ENCODE measurements at regions not wholly inside any gene's neighbourhood (a gene's known extent, or its start where the extent isn't known, plus 50 kb on each side); places are given as distances from the start of the nearest gene placed in this dataset.

DNA sequence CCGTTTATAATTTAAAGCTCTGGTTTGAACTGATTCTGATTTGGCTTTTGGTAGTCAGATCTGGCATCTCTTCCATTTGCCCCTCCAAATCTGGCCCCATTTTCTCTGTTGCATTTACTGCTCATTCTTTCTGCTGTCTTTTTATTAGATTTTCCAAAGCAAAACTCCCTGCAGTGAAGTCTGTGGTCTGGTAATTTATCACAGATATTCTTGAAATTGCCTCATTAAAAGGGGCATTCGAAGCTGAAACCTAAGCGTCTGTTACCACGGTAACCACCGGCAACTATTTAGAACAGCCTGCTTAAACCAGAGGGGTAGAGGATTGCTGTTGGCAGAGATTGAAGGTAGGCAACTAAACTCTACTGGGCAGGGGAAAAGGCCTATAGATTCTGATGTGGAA is 111.5 kb upstream of the UPP2 start:
- no peak for FAIRE-seq

More for the DNA sequence above, 111.5 kb upstream of the UPP2 start:
- Histone ChIP-seq H3K9me1 (replicated peaks; ENCODE audit: control insufficient read depth, extremely low read depth, insufficient read depth, low read length) (no peaks in the 10 kb centered on the region), H3K4me3 (replicated peaks in 1 of 3; ENCODE audit: insufficient read depth in 1 of 3, low read depth in 1 of 3, low read length in 3 of 3) (no peak overlapping the region), H2AFZ (ENCODE audit: low read depth, low read length) (no peak overlapping the region), H3K4me1 (ENCODE audit: control insufficient read depth, extremely low read depth, insufficient read depth, low read length) (no peaks in the 10 kb centered on the region), H3K27me3 (ENCODE audit: control insufficient read depth in 2 of 2, insufficient read depth in 2 of 2, low read length in 2 of 2) (peaks cover 5 to 7% of the 10 kb centered on the region in 2 experiments), H4K20me1 (replicated peaks; ENCODE audit: control insufficient read depth, extremely low read depth, insufficient read depth, low read length) (no peaks in the 10 kb centered on the region), H3K79me2 (ENCODE audit: control insufficient read depth, insufficient read depth, low read length) (no peaks in the 10 kb centered on the region), H3K27ac (ENCODE audit: insufficient read depth, low read depth, low read length) (no peak overlapping the region), H3K36me3 (ENCODE audit: control insufficient read depth in 2 of 2, extremely low read depth in 1 of 2, insufficient read depth in 2 of 2, low read length in 2 of 2) (no peaks in the 10 kb centered on the region), H3K4me2 (ENCODE audit: insufficient read depth, low read length) (no peak overlapping the region), H3K9ac (replicated peaks; ENCODE audit: extremely low read depth, insufficient read depth, low read length) (no peak overlapping the region), H3K9me3 (replicated peaks; ENCODE audit: control insufficient read depth, insufficient read depth, low read length) (no peaks in the 10 kb centered on the region)
- dilution Hi-C loops (cut with MboI; ENCODE audit: extremely low pct_ligation_motif_present, low sequenced_read_pairs), result no loop called here
- POLR2A ChIA-PET, result no interaction called here
- CTCF ChIA-PET, result interaction anchor here (1.3 kb wide), 1 partner anchor 114 kb away, joined by 3 read pairs; the partner anchor contains the start of gene ACVR1
- DNase-seq (ENCODE audit: low read depth, low spot score), result no peak
- no peak for TF ChIP-seq MYC (IDR thresholded peaks at IDR 0.05; ENCODE audit: low read depth, low read length)
- TF ChIP-seq, protein P1, sequence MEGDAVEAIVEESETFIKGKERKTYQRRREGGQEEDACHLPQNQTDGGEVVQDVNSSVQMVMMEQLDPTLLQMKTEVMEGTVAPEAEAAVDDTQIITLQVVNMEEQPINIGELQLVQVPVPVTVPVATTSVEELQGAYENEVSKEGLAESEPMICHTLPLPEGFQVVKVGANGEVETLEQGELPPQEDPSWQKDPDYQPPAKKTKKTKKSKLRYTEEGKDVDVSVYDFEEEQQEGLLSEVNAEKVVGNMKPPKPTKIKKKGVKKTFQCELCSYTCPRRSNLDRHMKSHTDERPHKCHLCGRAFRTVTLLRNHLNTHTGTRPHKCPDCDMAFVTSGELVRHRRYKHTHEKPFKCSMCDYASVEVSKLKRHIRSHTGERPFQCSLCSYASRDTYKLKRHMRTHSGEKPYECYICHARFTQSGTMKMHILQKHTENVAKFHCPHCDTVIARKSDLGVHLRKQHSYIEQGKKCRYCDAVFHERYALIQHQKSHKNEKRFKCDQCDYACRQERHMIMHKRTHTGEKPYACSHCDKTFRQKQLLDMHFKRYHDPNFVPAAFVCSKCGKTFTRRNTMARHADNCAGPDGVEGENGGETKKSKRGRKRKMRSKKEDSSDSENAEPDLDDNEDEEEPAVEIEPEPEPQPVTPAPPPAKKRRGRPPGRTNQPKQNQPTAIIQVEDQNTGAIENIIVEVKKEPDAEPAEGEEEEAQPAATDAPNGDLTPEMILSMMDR (IDR thresholded peaks at IDR 0.05; ENCODE audit: extremely low read depth in 1 of 2, insufficient read depth in 1 of 2, low read depth in 1 of 2, low read length in 2 of 2), result no peak
- TF ChIP-seq, protein P2, sequence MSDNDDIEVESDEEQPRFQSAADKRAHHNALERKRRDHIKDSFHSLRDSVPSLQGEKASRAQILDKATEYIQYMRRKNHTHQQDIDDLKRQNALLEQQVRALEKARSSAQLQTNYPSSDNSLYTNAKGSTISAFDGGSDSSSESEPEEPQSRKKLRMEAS (IDR thresholded peaks at IDR 0.05; ENCODE audit: insufficient read depth, insufficient read length), result no peak
- TF ChIP-seq FOS (IDR thresholded peaks at IDR 0.05; ENCODE audit: borderline replicate concordance, insufficient read depth, low read length), result no peak
- TF ChIP-seq GATA2 (IDR thresholded peaks at IDR 0.05; ENCODE audit: insufficient read depth, insufficient read length, low read depth, low read length), result no peak
- no peak for TF ChIP-seq EZH2 (IDR thresholded peaks at IDR 0.05; ENCODE audit: borderline replicate concordance, low read depth, low read length, severe bottlenecking)
- TF ChIP-seq JUN (IDR thresholded peaks at IDR 0.05; ENCODE audit: borderline replicate concordance, insufficient read depth, insufficient read length, low read depth), result no peak
- TF ChIP-seq POLR2A (IDR thresholded peaks at IDR 0.05; ENCODE audit: low read depth, low read length), result no peak
- TF ChIP-seq POLR2AphosphoS5 (IDR thresholded peaks at IDR 0.05; ENCODE audit: insufficient read depth, low read depth, low read length), result no peak
- no TSS peak for BruUV-seq (replicated peaks)
- intact Hi-C loops (cut with micrococcal nuclease), result no loop called here

Data from endothelial cell of umbilical vein (primary cell).